GM10248 (cell line): ENCODE measurements at regions not wholly inside any gene's neighbourhood (a gene's known extent, or its start where the extent isn't known, plus 50 kb on each side); places are given as distances from the start of the nearest gene placed in this dataset.

Experiments
- CTCF ChIA-PET: fragments of 300-600 bp; sonication (Branson Sonifier 250); formaldehyde crosslinking; extraction: SDS; loops from one replicate; lab custom pipeline; 2021; ENCODE audit warnings: antibody characterized with exemption; lab: Yijun Ruan, JAX
- POLR2A ChIA-PET: fragments of 350-650 bp; sonication (Branson Sonifier 250); formaldehyde crosslinking; extraction: SDS; loops from one replicate; lab custom pipeline; 2020; ENCODE audit warnings: antibody characterized with exemption; lab: Yijun Ruan, JAX
- DNase-seq: peaks from one replicate; pipeline ENCODE4 v3.0.0; 2012; ENCODE audit errors: extremely low spot score
- TF ChIP-seq, protein P1 (sequence below): IDR thresholded peaks from 2 replicates; pipeline ENCODE4 v1.5.1; 2012; ENCODE audit warnings: mild to moderate bottlenecking, low read depth; ENCODE audit errors: extremely low read depth, missing control alignments, control extremely low read depth

- POLR2A ChIA-PET: no interaction called here
- TF ChIP-seq, protein P1, sequence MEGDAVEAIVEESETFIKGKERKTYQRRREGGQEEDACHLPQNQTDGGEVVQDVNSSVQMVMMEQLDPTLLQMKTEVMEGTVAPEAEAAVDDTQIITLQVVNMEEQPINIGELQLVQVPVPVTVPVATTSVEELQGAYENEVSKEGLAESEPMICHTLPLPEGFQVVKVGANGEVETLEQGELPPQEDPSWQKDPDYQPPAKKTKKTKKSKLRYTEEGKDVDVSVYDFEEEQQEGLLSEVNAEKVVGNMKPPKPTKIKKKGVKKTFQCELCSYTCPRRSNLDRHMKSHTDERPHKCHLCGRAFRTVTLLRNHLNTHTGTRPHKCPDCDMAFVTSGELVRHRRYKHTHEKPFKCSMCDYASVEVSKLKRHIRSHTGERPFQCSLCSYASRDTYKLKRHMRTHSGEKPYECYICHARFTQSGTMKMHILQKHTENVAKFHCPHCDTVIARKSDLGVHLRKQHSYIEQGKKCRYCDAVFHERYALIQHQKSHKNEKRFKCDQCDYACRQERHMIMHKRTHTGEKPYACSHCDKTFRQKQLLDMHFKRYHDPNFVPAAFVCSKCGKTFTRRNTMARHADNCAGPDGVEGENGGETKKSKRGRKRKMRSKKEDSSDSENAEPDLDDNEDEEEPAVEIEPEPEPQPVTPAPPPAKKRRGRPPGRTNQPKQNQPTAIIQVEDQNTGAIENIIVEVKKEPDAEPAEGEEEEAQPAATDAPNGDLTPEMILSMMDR: no peak
- CTCF ChIA-PET: no interaction called here
- DNase-seq: no peak
These were observed 61.2 kb upstream of the TSPAN7 start for GRCh38 chrX:38500141-38500540.

DNA sequence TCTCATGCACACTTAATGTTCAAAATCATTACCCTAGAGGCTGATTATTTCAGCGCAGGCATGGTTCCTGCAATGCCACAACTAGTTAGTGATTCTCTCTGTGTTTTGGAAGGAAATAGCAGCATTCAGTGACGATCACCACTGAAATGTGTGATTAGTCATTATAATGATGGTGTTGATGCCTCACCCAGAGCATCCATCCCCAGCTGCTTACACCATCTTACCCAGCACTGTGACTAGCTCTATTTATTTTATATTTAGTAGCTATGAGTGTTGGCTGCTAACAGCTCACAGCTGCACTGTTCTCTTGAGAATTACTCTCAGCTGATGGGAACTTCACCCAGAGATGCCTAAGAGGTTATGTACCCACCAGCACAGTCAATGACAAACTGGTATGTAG, 60.5 kb upstream of the TSPAN7 start:
- POLR2A ChIA-PET: no interaction called here
- DNase-seq: no peak
- CTCF ChIA-PET: no interaction called here
- TF ChIP-seq, protein P1: no peak

- ChIA-PET CTCF (no interaction called here), POLR2A (no interaction called here)
- DNase-seq: no peak
These were observed 55.8 kb upstream of the TSPAN7 start for GRCh38 chrX:38505583-38505982.

More at GRCh38 chrX:38505583-38505982, 55.8 kb upstream of the TSPAN7 start:
- TF ChIP-seq, protein P1: no peak
